GM12892 (cell line): ENCODE measurements at regions not wholly inside any gene's neighbourhood (a gene's known extent, or its start where the extent isn't known, plus 50 kb on each side); places are given as distances from the start of the nearest gene placed in this dataset.

ENCODE experiments used
- DNase-seq: peaks from one replicate; pipeline ENCODE4 v3.0.0; 2011; ENCODE audit not compliant: insufficient read length
- FAIRE-seq: peaks from 2 replicates; lab custom pipeline; 2011; peaks lifted over from hg19 to GRCh38; lab: Jason Lieb, UNC
- POLR2A ChIP-seq: IDR thresholded peaks from 2 replicates; pipeline ENCODE4 v1.6.1; 2011; ENCODE audit warnings: low read depth, low read length, control low read depth
- POLR2AphosphoS5 ChIP-seq: IDR thresholded peaks from 2 replicates; pipeline ENCODE4 v1.6.1; 2011; ENCODE audit warnings: low read depth, low read length, control low read depth
- TAF1 ChIP-seq: IDR thresholded peaks from 2 replicates; pipeline ENCODE4 v1.6.1; 2011; ENCODE audit warnings: low read depth, mild to moderate bottlenecking, control low read depth, low read length, borderline replicate concordance

GRCh38 chr16:80210787-80211186, 330.0 kb upstream of the DYNLRB2 start:
- DNase-seq = no peak
- no peak for FAIRE-seq

GRCh38 chr16:80208743-80209142, 332.1 kb upstream of the DYNLRB2 start:
- DNase-seq (no peak), FAIRE-seq (no peak)

More at GRCh38 chr16:80210787-80211186, 330.0 kb upstream of the DYNLRB2 start:
- TF ChIP-seq POLR2AphosphoS5 (no peak), TAF1 (no peak), POLR2A (no peak)

DNA sequence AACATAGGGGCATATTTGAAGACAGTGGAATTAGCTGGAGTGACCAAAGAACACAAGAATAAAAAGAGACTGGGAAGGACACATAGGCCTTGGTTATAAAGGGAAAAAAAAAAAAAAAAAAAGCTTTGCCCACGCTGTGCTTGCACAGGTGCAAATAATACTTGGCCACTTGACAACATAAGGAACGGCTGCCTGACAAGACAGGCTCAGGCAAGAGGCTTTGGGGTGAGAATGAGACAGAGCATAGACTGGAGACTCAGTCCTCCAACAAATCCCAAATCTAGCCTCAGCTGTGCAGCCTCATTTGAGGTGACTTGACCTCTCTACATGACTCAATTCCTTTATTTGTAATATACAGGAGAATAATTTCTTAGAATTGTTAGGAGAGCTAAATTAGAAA, 332.8 kb upstream of the DYNLRB2 start:
- DNase-seq (no peak), FAIRE-seq (no peak)
- TF ChIP-seq TAF1 (no peak), POLR2A (no peak), POLR2AphosphoS5 (no peak)

More at GRCh38 chr16:80208743-80209142, 332.1 kb upstream of the DYNLRB2 start:
- TF ChIP-seq TAF1 = no peak
- no peak for TF ChIP-seq POLR2A
- TF ChIP-seq POLR2AphosphoS5 = no peak

GRCh38 chr16:80203821-80204220, 337.0 kb upstream of the DYNLRB2 start:
- no peak for DNase-seq
- no peak for TF ChIP-seq POLR2A
- no peak for TF ChIP-seq POLR2AphosphoS5
- no peak for TF ChIP-seq TAF1
- no peak for FAIRE-seq

- no peak for DNase-seq
- FAIRE-seq = no peak
- TF ChIP-seq POLR2A (no peak), TAF1 (no peak), POLR2AphosphoS5 (no peak)
Measured at GRCh38 chr16:80202831-80203413, 337.9 kb upstream of the DYNLRB2 start.

DNA sequence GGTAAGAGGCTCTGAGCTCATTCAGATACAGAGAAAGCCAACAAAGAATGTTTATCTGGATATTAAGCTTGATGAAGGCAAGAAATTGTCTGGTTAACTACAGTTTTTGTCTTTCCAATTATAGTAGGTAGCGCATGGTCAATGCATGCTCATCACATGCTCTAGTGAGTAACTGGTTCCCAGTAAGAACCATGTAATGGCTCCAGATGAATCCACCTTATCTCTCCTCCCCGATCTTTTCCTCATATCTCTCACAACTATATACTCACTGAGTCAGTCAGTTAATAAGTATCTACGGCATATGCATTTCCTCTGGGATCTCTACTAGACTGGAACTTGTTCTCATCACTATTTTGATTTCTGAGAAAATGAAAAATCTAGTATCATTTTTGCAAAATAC, 340.7 kb upstream of the DYNLRB2 start:
- FAIRE-seq (no peak), DNase-seq (no peak)
- no peak for TF ChIP-seq TAF1
- TF ChIP-seq POLR2AphosphoS5 = no peak

- no peak for FAIRE-seq
Measured at GRCh38 chr16:80199614-80200013, 341.2 kb upstream of the DYNLRB2 start.

DNA sequence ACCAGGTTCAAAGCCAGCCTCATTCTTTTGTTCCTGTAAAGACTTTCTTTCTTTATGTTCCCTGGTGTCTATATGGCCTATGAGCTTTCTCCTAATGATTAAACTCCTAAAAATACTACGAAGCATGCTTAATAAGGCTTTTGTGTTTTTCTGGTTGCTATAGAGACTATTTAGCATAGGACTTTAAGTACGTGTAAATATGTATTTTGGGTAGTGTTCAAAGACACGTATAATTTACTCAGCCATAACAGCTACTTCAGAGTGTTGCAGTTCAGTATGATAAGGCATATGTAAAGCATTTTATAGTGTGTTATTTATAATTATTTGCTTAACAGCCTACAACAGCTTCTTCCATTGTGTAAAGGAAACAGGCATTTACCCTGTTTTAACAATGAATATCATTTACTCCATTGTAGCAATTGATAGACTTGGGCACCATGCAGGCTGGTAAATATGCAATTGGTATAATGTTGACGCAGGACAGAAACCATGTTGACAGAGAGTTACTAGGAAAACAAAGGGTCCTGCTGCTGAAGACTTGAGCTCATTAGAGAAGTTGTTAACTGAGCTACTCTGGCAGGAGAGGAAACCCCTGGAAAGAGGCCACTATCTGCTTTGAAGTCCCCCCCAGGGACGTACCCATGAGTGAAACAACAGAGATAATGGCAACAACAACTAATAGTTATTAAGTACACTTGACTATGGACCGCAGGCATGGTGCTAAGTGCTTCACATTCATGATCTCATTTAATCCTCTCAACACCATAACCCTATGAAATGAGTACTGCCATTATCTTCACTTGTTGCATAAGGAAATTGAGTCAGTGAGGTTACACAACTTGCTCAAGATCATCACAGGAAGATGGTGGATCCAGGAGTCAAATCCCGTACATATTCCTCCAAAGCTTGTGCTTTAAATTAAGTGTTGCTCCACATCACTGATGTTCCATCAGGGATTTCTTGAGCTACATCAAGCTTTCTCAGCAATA, 342.2 kb upstream of the DYNLRB2 start:
- FAIRE-seq (no peak), DNase-seq (no peak)
- no peak for TF ChIP-seq POLR2AphosphoS5

More at GRCh38 chr16:80199614-80200013, 341.2 kb upstream of the DYNLRB2 start:
- no peak for TF ChIP-seq POLR2A
- TF ChIP-seq TAF1 = no peak
- no peak for TF ChIP-seq POLR2AphosphoS5
- no peak for DNase-seq

DNA sequence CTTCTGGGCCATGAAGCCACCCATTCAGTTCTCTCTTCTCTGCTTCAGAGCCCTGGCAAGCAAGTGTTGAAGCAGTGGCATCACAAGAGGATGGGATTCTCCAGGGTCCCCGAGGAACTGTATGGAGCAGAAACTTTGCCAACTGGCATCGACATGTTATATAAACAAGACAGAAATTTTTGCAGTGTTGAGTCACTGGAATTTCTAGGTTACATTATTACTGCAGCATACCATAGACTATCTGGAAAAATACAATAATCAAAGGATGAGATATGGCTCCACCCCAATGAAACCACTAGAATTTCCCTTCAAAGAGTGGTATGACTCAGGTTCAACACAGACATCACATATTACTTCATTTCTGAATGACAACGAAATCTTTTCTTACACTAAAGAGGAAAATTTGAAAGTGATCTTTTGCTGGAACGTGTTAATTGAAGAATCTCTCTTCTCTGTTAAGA, 343.0 kb upstream of the DYNLRB2 start:
- FAIRE-seq (no peak), DNase-seq (no peak)
- TF ChIP-seq POLR2A (no peak), TAF1 (no peak), POLR2AphosphoS5 (no peak)

DNA sequence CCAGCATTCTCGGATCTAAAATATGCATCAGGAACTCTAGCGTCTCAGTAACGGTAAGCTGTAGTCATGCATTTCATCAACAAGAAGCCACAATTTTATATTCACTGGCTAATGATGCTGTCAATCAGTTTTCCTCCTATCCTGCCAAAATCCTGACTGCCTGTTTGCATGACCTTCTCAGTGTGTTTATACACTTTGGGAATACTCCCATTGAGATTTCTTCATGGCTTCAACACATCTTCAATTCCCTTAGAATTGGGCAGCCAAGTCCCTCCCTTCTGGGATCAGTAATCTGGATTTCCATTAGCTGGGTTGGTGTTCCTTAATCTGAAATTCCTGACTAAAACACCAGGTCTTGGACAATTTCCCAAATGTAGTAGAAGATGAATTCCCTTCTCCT, 348.9 kb upstream of the DYNLRB2 start:
- FAIRE-seq (no peak), DNase-seq (no peak)
- TF ChIP-seq TAF1 (no peak), POLR2AphosphoS5 (no peak), POLR2A (no peak)

- FAIRE-seq = no peak
- DNase-seq = no peak
- no peak for TF ChIP-seq POLR2AphosphoS5
- TF ChIP-seq TAF1 = no peak
- no peak for TF ChIP-seq POLR2A
Measured at GRCh38 chr16:80189476-80190175, 351.2 kb upstream of the DYNLRB2 start.

GRCh38 chr16:80176114-80176513, 364.7 kb upstream of the DYNLRB2 start:
- no peak for TF ChIP-seq POLR2A
- DNase-seq = no peak
- FAIRE-seq = no peak

GRCh38 chr16:80175011-80175410, 365.8 kb upstream of the DYNLRB2 start:
- FAIRE-seq (no peak), DNase-seq (no peak)
- TF ChIP-seq POLR2AphosphoS5 = no peak
